GM12878 (cell line): ENCODE measurements at regions not wholly inside any gene's neighbourhood (a gene's known extent, or its start where the extent isn't known, plus 50 kb on each side); places are given as distances from the start of the nearest gene placed in this dataset.
"Not testable (repeated sequence)": the region's sequence is repeated elsewhere in the genome, so short reads cannot be mapped to it uniquely, and the experiment has no call there.

Experiments used
- ATAC-seq: fragments of 200-7000 bp; cut with Tn5 transposase; 3 replicates; pipeline ENCODE4 v1.9.1; 2020; ENCODE audit warnings: mild to moderate bottlenecking, moderate library complexity
- BruUV-seq: library from RNA; stranded (reverse); fragments of 400-500 nt; replicated peaks from 2 replicates; lab custom pipeline; 2021; lab: Mats Ljungman, UMichigan
- CTCF ChIA-PET: fragments of 300-600 bp; sonication (Branson Sonifier 250); formaldehyde crosslinking; extraction: SDS; loops from one replicate; lab custom pipeline; 2021; ENCODE audit warnings: inconsistent platforms; lab: Yijun Ruan, JAX
- POLR2A ChIA-PET: fragments of 350-600 bp; formaldehyde crosslinking; extraction: SDS; loops from one replicate; lab custom pipeline; 2021; ENCODE audit warnings: inconsistent platforms; lab: Charles Lee
- RAD21 ChIA-PET: fragments of 300-600 bp; sonication (Branson Sonifier 250); formaldehyde crosslinking; loops from one replicate; lab custom pipeline; 2023; ENCODE audit warnings: antibody characterized with exemption; ENCODE audit not compliant: unreplicated experiment; lab: Charles Lee
- SMC1A ChIA-PET: fragments of 300-600 bp; sonication (Branson Sonifier 250); formaldehyde crosslinking; loops from one replicate; lab custom pipeline; 2023; ENCODE audit not compliant: unreplicated experiment, uncharacterized antibody; lab: Charles Lee
- DNase-seq: peaks from one replicate; pipeline ENCODE4 v3.0.0-alpha.2; 2011; ENCODE audit warnings: low read depth, low spot score
- FAIRE-seq: peaks from 3 replicates; lab custom pipeline; 2011; peaks lifted over from hg19 to GRCh38; lab: Jason Lieb, UNC
- H2AFZ ChIP-seq: 2 replicates; pipeline ENCODE4 v1.6.0; 2011; ENCODE audit warnings: low read depth, low read length, control low read depth; ENCODE audit not compliant: control insufficient read depth
- H3K27ac ChIP-seq: 2 replicates; pipeline ENCODE4 v1.5.1; 2011; ENCODE audit warnings: control low read depth; ENCODE audit not compliant: control insufficient read depth, insufficient read depth
- H3K27me3 ChIP-seq, 2 experiments: replicated peaks in 1 of 2; 2 replicates each; pipeline versions ENCODE4 v1.6.0 to v1.6.1; 2011; ENCODE audit warnings: low read length in 1 of 2; ENCODE audit not compliant: control insufficient read depth in 2 of 2, insufficient read depth in 2 of 2
- H3K36me3 ChIP-seq, 2 experiments: 2 replicates each; pipeline ENCODE4 v1.5.1; 2011; ENCODE audit warnings: low read length in 1 of 2; ENCODE audit not compliant: control insufficient read depth in 2 of 2, insufficient read depth in 2 of 2
- H3K4me1 ChIP-seq: 2 replicates; pipeline ENCODE4 v1.6.1; 2011; ENCODE audit warnings: mild to moderate bottlenecking, low read length, moderate library complexity, mixed read lengths; ENCODE audit not compliant: control insufficient read depth, insufficient read depth
- H3K4me2 ChIP-seq: 2 replicates; pipeline ENCODE4 v1.6.0; 2011; ENCODE audit warnings: control low read depth; ENCODE audit not compliant: control insufficient read depth, insufficient read depth
- H3K4me3 ChIP-seq: fragments of 200-600 bp; sonication (generic); 2 replicates; pipeline ENCODE4 v1.5.1; 2016
- H3K79me2 ChIP-seq: 2 replicates; pipeline ENCODE4 v1.6.0; 2011; ENCODE audit warnings: low read length; ENCODE audit not compliant: control insufficient read depth, insufficient read depth
- H3K9ac ChIP-seq: 2 replicates; pipeline ENCODE4 v1.8.0; 2011; ENCODE audit warnings: low read length, control low read depth, mixed read lengths; ENCODE audit not compliant: control insufficient read depth, insufficient read depth
- H3K9me3 ChIP-seq: replicated peaks from 3 replicates; pipeline ENCODE4 v1.5.1; 2011; ENCODE audit warnings: mild to moderate bottlenecking, low read length; ENCODE audit not compliant: control insufficient read depth, insufficient read depth
- H4K20me1 ChIP-seq: 2 replicates; pipeline ENCODE4 v1.6.0; 2011; ENCODE audit not compliant: control insufficient read depth, insufficient read depth
- BCLAF1 ChIP-seq: fragments of 450-650 bp; IDR thresholded peaks from 2 replicates; pipeline ENCODE4 v1.6.1; 2017; ENCODE audit warnings: antibody characterized with exemption, mild to moderate bottlenecking, moderate library complexity
- GABPA ChIP-seq: IDR thresholded peaks from 2 replicates; pipeline ENCODE4 v1.6.1; 2014; ENCODE audit warnings: antibody characterized with exemption, low read depth, mild to moderate bottlenecking, inconsistent platforms
- HDAC2 ChIP-seq: fragments of 200-600 bp; sonication (generic); IDR thresholded peaks from 2 replicates; pipeline ENCODE4 v1.6.1; 2017
- IKZF1 ChIP-seq: fragments of 450-650 bp; conservative IDR thresholded peaks from 2 replicates; pipeline ENCODE4 v1.6.1; 2017; ENCODE audit warnings: antibody characterized with exemption, mild to moderate bottlenecking
- WGBS: methylation state at CpG from one replicate; pipeline ENCODE4 v1.1.6; 2016; ENCODE audit warnings: low lambda C conversion rate; ENCODE audit not compliant: insufficient replicate concordance, insufficient coverage; ENCODE audit errors: missing lambda C conversion rate; 5-methylcytosine and 5-hydroxymethylcytosine counted together
- in situ Hi-C: fragments of 300-500 bp; cut with MboI; formaldehyde crosslinking; loops from 9 replicates; pipeline ENCODE4 v1.14.3; 2018; ENCODE audit warnings: mixed read lengths
- intact Hi-C: fragments of 100-400 bp; cut with micrococcal nuclease; formaldehyde crosslinking; loops from one replicate; pipeline ENCODE4 v1.14.2; 2022; ENCODE audit not compliant: unreplicated experiment
- TF ChIP-seq, protein P1 (sequence below): IDR thresholded peaks from 2 replicates; pipeline ENCODE4 v1.6.1; 2011; ENCODE audit warnings: low read depth, mild to moderate bottlenecking, low read length, moderate library complexity, borderline replicate concordance; ENCODE audit errors: extremely low read depth

DNA sequence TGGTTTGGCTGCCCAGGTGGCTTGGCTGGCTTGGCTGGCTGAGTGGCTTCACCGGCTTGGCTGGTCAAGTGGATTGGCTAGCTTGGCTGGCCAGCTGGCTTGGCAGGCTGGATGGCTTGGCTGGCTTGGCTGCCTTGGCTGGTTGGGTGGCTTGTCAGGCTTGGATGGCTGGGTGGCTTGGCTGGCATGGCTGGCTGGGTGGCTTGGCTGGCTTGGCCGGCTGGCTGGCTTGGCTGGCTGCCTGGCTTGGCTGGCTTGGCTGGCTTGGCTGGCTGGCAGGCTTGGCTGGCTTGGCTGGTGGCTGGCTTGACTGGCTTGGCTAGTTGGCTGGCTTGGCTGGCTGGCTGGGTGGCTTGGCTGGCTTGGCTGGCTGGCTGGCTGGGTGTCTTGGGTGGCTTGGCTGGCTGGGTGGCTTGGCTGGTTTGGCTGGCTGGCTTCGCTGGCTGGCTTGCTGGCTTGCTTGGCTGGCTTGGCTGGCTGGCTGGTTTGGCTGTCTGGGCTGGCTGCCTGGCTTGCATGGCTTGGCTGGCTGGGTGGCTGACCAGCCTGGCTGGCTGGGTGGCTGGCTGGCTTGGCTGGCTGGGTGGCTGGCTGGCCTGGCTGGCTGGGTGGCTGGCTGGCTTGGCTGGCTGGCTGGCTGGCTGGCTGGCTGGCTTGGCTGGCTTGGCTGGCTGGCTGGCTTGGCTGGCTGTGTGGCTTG is 130.4 kb upstream of the FAM72C start:
- H3K9ac ChIP-seq, BruUV-seq, POLR2A ChIA-PET, FAIRE-seq, H3K9me3 ChIP-seq, CTCF ChIA-PET, H2AFZ ChIP-seq, in situ Hi-C loops, ATAC-seq, SMC1A ChIA-PET, H3K4me1 ChIP-seq, H3K27ac ChIP-seq, H4K20me1 ChIP-seq, DNase-seq, H3K4me3 ChIP-seq, H3K36me3 ChIP-seq, H3K79me2 ChIP-seq, H3K4me2 ChIP-seq, intact Hi-C loops, H3K27me3 ChIP-seq, RAD21 ChIA-PET: not testable (repeated sequence)
- 32% methylated on average over 3 of the region's 3 CpGs for WGBS

DNA sequence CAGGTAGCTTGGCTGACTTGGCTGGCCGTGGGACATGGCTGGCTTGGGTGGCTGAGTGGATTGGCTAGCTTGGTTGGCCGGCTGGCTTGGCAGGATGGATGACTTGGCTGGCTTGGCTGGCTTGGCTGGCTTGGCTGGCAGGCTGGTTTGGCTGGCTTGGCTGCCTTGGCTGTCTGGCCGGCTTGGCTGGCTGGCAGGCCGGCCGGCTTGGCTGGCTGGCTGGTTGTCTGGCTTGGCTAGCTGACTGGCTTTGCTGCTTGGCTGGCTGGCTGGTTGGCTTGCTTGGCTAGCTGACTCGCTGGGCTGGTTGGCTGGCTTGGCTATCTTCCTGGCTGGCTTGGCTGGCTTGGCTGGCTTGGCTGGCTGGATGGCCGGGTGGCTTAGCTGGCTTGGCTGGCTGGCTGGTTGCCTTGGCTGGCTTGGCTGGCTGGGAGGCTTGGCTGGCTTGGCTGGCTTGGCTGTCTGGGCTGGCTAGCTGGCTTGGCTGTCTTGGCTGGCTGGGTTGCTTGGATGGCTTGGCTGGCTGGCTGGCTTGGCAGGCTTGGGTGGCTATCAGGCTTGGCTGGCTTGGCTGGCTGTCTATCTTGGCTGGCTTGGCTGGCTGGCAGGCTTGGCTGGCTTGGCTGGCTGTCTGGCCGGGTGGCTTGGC is 129.7 kb upstream of the FAM72C start:
- ChIA-PET SMC1A (no interaction called here), POLR2A (no interaction called here), CTCF (no interaction called here), RAD21 (no interaction called here)
- H3K4me1 ChIP-seq: no peaks in the 10 kb centered on the region
- no peak overlapping the region for H3K4me3 ChIP-seq
- DNase-seq (no peak), ATAC-seq (no peak), FAIRE-seq (no peak)
- no peak overlapping the region for H2AFZ ChIP-seq
- H3K27me3 ChIP-seq: no peaks in the 10 kb centered on the region
- H3K79me2 ChIP-seq: no peaks in the 10 kb centered on the region
- intact Hi-C loops: no loop called here
- 26% methylated on average over 8 of the region's 8 CpGs for WGBS
- no peaks in the 10 kb centered on the region for H3K36me3 ChIP-seq
- H3K9me3 ChIP-seq: peaks cover 3% of the 10 kb centered on the region; the same call in 1 of the 3 replicates
- no TSS peak for BruUV-seq
- no peak overlapping the region for H3K4me2 ChIP-seq
- TF ChIP-seq IKZF1: no peak
- TF ChIP-seq BCLAF1: no peak
- no peak for TF ChIP-seq HDAC2
- TF ChIP-seq, protein P1, sequence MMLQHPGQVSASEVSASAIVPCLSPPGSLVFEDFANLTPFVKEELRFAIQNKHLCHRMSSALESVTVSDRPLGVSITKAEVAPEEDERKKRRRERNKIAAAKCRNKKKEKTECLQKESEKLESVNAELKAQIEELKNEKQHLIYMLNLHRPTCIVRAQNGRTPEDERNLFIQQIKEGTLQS: no peak
- TF ChIP-seq GABPA: no peak
- no peak overlapping the region for H3K9ac ChIP-seq
- no peaks in the 10 kb centered on the region for H4K20me1 ChIP-seq
- in situ Hi-C loops: no loop called here
- H3K27ac ChIP-seq: no peak overlapping the region
